AG04450 (cell line): ENCODE measurements at regions not wholly inside any gene's neighbourhood (a gene's known extent, or its start where the extent isn't known, plus 50 kb on each side); places are given as distances from the start of the nearest gene placed in this dataset.

Source experiments
- CTCF ChIA-PET: fragments of 300-600, 350-600 bp; formaldehyde crosslinking; extraction: SDS; loops from one replicate; lab custom pipeline; 2022; ENCODE audit warnings: antibody characterized with exemption, inconsistent platforms; lab: Charles Lee
- POLR2A ChIA-PET: fragments of 350-600 bp; formaldehyde crosslinking; extraction: SDS; loops from one replicate; lab custom pipeline; 2021; ENCODE audit warnings: antibody characterized with exemption, inconsistent platforms; lab: Yijun Ruan, JAX
- DNase-seq: peaks from one replicate; pipeline ENCODE4 v3.0.0-alpha.2; 2011; ENCODE audit warnings: low read depth, low spot score
- H3K27ac ChIP-seq: one replicate; pipeline ENCODE4 v1.5.1; 2012; ENCODE audit warnings: low read depth, low read length, control low read depth
- H3K27me3 ChIP-seq: one replicate; pipeline ENCODE4 v1.6.0; 2012; ENCODE audit warnings: low read length; ENCODE audit not compliant: control insufficient read depth, insufficient read depth
- H3K4me3 ChIP-seq: 2 replicates; pipeline ENCODE4 v1.5.1; 2011; ENCODE audit warnings: mild to moderate bottlenecking, low read depth, low read length, control low read depth
- H3K9me3 ChIP-seq: 2 replicates; pipeline ENCODE4 v1.5.1; 2012; ENCODE audit warnings: low read length; ENCODE audit not compliant: control insufficient read depth, insufficient read depth
- TF ChIP-seq, protein P1 (sequence below): IDR thresholded peaks from 2 replicates; pipeline ENCODE4 v1.5.1; 2011; ENCODE audit warnings: low read depth, low read length, control low read depth, inconsistent platforms

DNA sequence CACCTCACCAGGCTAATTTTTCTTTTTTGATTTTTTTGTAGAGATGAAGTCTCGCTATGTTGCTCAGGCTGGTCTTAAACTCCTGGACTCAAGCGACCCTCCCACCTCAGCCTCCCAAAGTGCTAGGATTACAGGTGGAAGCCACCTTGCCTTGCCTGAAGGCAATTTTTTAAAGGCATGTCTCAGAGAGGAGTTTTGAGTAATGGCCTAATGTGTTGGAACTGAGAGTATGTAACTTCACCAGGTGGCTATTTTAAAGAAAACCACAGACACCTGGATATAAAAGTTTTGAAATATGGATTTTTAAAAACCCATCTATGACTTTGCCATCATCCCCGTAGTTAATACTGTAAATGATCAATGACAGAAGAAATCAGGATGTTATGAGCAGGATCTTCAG lies 119.8 kb upstream of the ATP8B1 start:
- H3K27me3 ChIP-seq, result no peaks in the 10 kb centered on the region
- ChIA-PET CTCF (no interaction called here), POLR2A (no interaction called here)
- TF ChIP-seq, protein P1, sequence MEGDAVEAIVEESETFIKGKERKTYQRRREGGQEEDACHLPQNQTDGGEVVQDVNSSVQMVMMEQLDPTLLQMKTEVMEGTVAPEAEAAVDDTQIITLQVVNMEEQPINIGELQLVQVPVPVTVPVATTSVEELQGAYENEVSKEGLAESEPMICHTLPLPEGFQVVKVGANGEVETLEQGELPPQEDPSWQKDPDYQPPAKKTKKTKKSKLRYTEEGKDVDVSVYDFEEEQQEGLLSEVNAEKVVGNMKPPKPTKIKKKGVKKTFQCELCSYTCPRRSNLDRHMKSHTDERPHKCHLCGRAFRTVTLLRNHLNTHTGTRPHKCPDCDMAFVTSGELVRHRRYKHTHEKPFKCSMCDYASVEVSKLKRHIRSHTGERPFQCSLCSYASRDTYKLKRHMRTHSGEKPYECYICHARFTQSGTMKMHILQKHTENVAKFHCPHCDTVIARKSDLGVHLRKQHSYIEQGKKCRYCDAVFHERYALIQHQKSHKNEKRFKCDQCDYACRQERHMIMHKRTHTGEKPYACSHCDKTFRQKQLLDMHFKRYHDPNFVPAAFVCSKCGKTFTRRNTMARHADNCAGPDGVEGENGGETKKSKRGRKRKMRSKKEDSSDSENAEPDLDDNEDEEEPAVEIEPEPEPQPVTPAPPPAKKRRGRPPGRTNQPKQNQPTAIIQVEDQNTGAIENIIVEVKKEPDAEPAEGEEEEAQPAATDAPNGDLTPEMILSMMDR, result no peak
- H3K4me3 ChIP-seq, result no peak overlapping the region
- H3K9me3 ChIP-seq, result no peaks in the 10 kb centered on the region; the same call in 1 of the 2 replicates
- DNase-seq, result no peak
- no peak overlapping the region for H3K27ac ChIP-seq

DNA sequence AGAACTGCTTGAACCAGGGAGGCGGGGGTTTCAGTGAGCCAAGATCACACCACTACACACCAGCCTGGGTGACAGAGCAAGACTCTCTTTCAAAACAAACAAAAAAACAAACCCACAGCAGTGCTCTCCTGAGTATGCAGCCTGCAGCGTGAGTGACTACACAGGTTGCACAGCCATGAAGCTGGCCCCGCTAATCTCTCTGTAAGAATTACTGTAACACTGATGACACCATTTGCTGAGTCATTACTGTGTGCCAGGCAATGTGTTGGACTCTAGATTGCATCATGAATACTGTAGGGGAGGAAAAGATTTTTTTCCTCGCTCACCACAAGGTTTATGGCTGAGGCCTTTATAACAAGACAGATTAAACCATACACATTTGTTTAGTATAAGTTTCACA lies 118.6 kb upstream of the ATP8B1 start:
- no peak overlapping the region for H3K4me3 ChIP-seq
- DNase-seq, result no peak
- H3K9me3 ChIP-seq, result no peaks in the 10 kb centered on the region; the same call in 1 of the 2 replicates
- TF ChIP-seq, protein P1, result no peak
- H3K27ac ChIP-seq, result no peak overlapping the region
- ChIA-PET CTCF (interaction anchor here (0.6 kb wide), 1 partner anchor 10 kb away, joined by 3 read pairs; no protein-coding TSS in a partner anchor), POLR2A (no interaction called here)
- no peaks in the 10 kb centered on the region for H3K27me3 ChIP-seq

DNA sequence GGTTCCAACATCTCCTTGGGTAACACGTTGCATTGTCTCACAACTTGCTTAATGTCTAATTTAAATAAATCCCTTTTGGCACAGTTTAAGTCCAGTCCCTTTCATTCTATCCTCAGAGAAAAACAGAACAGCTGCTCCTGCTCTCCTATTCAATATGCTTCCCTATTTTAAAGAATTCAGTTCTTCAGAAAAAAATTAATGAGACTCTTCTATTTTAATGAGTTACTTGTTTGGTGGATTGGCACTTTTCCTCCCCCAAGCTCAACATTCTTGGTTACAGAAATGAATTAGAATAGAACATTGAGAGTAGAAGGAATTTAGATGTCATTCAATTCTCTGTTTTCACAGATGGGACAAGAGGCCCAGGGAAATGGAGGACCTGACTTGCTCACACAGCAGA lies 116.9 kb upstream of the ATP8B1 start:
- Histone ChIP-seq H3K27me3 (no peaks in the 10 kb centered on the region), H3K27ac (no peak overlapping the region), H3K4me3 (no peak overlapping the region), H3K9me3 (no peaks in the 10 kb centered on the region; the same call in 1 of the 2 replicates)
- no peak for DNase-seq
- POLR2A ChIA-PET, result no interaction called here
- CTCF ChIA-PET, result interaction anchor here (0.6 to 0.7 kb wide), 2 partner anchors 9 to 174 kb away, joined by 3 to 6 read pairs; no protein-coding TSS in a partner anchor
- TF ChIP-seq, protein P1, result no peak

DNA sequence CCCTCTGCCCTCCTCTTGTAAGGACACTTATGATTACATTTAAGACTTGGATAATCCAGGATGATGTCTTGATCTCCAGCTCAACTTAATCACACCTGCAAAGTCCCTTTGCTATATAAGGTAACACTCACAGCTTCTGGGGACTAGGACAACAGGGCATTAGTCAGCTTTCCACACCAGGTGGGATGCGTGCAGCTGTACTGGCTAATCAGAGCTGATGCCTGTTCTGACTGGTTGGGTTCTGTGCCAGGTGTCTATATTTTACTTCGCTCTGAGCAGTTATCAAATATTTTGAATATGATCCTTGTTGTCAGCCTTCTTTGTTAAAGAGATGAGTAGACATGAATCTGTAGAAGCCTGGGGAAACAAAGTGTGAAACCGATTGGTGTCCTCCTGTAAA lies 115.5 kb upstream of the ATP8B1 start:
- CTCF ChIA-PET, result no interaction called here
- no peak overlapping the region for H3K4me3 ChIP-seq

DNA sequence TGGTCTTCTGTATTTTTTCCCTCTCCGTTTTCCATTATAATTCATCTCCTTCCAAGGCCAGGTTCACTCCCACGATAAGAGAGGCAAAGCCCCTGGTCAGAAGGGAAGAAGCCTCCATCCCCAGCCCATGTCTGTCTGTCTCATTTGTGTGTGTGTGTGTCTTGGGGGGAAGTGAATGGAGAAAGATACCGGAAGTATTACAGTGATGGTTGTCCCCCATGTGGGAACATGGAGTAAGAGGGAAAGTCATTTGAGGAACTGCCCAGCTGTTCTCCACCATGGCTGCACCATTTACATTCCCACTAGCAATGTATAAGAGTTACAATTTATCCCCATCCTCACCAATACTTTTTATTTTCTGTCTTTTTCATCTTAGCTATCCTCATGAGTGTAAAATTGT lies 113.6 kb upstream of the ATP8B1 start:
- no peak overlapping the region for H3K4me3 ChIP-seq
- ChIA-PET POLR2A (no interaction called here), CTCF (no interaction called here)
- no peak for DNase-seq
- no peaks in the 10 kb centered on the region for H3K27me3 ChIP-seq
- H3K27ac ChIP-seq, result no peak overlapping the region
- H3K9me3 ChIP-seq, result no peaks in the 10 kb centered on the region; the same call in 1 of the 2 replicates
- TF ChIP-seq, protein P1, result no peak

More for the DNA sequence above, 115.5 kb upstream of the ATP8B1 start:
- DNase-seq, result no peak
- H3K9me3 ChIP-seq, result no peaks in the 10 kb centered on the region; the same call in 1 of the 2 replicates
- H3K27ac ChIP-seq, result no peak overlapping the region
- POLR2A ChIA-PET, result no interaction called here
- TF ChIP-seq, protein P1, result no peak
- H3K27me3 ChIP-seq, result no peaks in the 10 kb centered on the region
